ENCODE measurements at regions not wholly inside any gene's neighbourhood (a gene's known extent, or its start where the extent isn't known, plus 50 kb on each side); places are given as distances from the start of the nearest gene placed in this dataset.

DNA sequence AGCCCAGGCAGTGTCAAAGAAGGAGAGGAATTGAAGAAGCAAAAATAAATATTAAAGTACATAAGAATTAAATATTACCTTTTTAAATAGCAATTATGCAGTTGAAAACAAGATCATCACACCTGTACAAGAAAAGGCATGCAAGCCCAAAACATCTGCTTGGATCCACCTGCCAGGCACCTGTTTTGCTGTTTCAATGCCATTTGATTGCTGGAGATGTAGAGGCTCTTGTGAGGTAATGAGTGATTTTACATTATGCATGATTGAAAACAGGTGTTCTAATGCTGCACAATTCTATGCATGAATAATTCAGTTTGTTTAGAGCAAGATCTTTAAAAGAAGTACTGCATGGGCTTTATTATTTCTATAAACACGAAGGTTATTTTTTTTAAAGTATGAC is 700.6 kb upstream of the ZEB2 start:
- Mint-ChIP-seq H3K27me3 (ENCODE audit: low read depth) (no peaks in the 10 kb centered on the region), H3K4me1 (ENCODE audit: low read depth) (no peaks in the 10 kb centered on the region), H3K4me3 (no peak overlapping the region), H3K9me3 (no peaks in the 10 kb centered on the region), H3K36me3 (ENCODE audit: low read depth) (no peaks in the 10 kb centered on the region), H3K27ac (no peak overlapping the region)

DNA sequence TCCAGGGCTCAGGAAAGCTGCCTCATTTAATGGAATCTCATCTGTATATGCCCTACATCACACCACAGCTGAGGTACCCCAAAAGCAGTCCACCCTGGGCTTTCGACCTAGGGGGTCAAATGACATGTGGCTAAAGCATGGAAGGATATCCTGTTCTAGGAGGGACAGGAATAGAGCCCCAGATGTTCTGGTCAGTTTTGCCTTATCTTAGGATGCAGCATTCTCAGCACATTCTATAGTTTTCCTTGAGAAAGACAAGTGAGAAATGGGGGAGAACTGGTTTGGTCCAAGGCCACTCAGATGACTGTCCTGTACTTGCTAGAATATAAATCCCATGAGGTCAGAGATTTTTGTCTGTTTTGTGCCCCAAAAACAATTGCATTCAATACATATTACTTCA is 688.0 kb upstream of the ZEB2 start:
- no peaks in the 10 kb centered on the region for H3K27me3 Mint-ChIP-seq (ENCODE audit: low read depth)
- no peak overlapping the region for H3K27ac Mint-ChIP-seq
- peaks cover 5% of the 10 kb centered on the region for H3K9me3 Mint-ChIP-seq
- no peaks in the 10 kb centered on the region for H3K36me3 Mint-ChIP-seq (ENCODE audit: low read depth)
- H3K4me3 Mint-ChIP-seq = no peak overlapping the region
- H3K4me1 Mint-ChIP-seq (ENCODE audit: low read depth) = no peaks in the 10 kb centered on the region

DNA sequence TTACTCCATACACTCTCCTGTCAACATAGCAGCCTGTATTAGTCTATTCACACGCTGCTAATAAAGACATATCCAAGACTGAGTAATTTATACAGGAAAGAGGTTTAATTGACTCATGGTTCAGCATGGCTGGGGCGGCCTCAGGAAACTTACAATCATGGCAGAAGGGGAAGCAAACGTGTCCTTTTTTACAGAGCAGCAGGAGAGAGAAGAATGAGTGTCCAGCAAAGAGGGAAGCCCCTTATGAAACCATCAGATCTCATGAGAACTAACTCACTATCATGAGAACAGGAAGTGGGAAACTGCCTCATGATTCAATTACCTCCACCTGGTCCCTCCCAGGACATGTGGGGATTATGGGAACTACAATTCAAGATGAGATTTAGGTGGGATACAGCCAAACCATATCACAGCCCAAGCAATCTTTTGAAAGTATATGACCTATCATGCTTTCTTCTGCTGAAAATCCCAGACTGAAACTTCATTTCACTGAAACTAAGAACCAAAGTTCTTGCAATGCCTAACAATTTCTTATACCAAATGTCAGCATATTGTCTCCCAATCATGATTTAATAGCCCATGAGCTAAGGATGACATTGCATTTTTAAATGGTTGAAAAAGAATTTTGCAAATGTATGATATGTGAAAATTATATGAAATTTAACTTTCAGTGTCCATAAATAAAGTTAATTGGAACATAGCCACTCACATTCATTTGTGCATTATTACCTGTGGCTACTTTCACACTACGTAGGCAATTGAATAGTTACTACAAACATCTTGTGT is 686.8 kb upstream of the ZEB2 start:
- Mint-ChIP-seq H3K9me3 (no peaks in the 10 kb centered on the region), H3K27me3 (ENCODE audit: low read depth) (no peaks in the 10 kb centered on the region), H3K36me3 (ENCODE audit: low read depth) (no peaks in the 10 kb centered on the region), H3K27ac (no peak overlapping the region), H3K4me1 (ENCODE audit: low read depth) (no peaks in the 10 kb centered on the region), H3K4me3 (no peak overlapping the region)

DNA sequence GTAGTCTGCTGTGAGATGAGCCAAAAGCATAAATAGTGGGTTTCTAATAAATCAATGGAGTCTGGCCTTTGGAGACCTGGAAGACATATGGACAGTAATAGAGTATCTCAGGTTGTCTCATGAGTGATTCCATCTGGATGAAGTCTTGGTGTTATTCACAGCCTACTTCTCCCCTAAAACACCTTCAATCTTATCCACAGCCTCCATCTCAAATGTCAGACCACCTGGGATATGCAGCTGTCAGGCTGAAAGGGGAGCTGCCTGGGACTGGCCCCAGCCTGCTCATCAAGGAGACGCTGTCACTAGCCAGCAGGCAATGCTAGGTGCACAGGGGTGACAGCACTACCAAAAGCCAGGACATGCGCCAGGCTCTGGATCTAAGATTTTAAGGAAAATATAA is 684.0 kb upstream of the ZEB2 start:
- H3K27ac Mint-ChIP-seq = no peak overlapping the region
- H3K9me3 Mint-ChIP-seq = no peaks in the 10 kb centered on the region

DNA sequence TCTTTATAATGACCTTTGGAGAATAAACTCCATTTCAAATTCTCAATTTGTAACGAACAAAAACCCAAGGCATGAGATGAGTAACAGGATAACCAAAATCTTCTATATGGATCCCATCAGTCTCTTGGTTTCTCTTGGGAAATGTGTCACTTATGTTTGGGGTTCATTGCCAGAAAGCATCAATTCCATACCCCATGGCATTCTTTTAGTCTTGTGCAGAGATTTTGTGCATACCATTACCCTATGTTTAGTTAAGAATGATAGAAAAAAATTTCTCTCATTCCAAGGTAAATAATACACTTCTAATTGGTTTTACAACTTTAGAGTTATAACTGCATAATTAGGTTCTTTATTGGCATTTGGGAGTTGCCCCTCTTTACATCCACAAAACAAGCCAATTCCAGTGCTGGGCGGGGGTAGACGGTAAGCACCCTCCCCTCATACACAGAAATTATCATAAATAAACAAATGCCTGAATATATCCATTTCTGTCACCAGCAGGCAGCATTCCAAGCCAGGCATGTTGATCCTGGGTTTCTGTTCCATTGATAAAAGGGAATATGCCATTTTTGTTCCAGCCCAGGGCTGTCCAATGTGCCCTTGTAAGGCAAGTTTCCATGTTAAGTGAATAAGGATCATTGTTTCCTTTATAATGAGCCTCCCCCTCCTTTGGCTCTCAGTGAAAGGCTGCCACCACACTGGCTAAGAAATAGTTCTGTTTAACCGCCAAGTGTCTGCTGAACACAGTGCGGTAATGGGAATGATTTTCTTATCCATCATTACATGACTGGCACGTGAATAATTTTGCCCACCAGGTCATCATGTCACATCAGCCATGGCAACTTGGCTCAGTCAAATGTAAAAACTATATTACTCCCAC is 680.1 kb upstream of the ZEB2 start:
- Mint-ChIP-seq H3K27me3 (ENCODE audit: low read depth) (no peaks in the 10 kb centered on the region), H3K36me3 (ENCODE audit: low read depth) (no peaks in the 10 kb centered on the region), H3K4me1 (ENCODE audit: low read depth) (no peaks in the 10 kb centered on the region), H3K27ac (no peak overlapping the region), H3K9me3 (no peaks in the 10 kb centered on the region), H3K4me3 (no peak overlapping the region)

More for the DNA sequence above, 684.0 kb upstream of the ZEB2 start:
- H3K4me3 Mint-ChIP-seq = no peak overlapping the region
- no peaks in the 10 kb centered on the region for H3K4me1 Mint-ChIP-seq (ENCODE audit: low read depth)
- H3K27me3 Mint-ChIP-seq (ENCODE audit: low read depth) = no peaks in the 10 kb centered on the region
- no peaks in the 10 kb centered on the region for H3K36me3 Mint-ChIP-seq (ENCODE audit: low read depth)

DNA sequence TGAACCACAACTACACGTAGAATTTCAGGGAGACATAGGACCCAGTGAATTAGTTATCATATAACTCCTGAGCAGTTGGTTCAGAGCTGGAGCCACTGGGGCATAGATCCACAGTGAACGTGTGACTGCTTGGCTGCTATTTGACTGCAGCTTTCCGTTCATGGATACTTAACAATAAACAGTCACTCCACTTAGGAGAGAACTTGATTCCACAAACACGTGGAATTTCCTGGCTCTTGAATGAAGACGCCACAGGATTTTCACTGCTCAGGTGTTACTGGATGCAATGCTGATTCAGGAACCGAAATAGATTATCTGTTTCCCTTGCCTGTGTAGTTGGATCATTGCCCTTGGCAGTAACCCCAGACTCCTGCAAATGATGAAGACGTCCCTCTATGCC is 679.1 kb upstream of the ZEB2 start:
- H3K36me3 Mint-ChIP-seq (ENCODE audit: low read depth) = no peaks in the 10 kb centered on the region
- H3K27ac Mint-ChIP-seq = no peak overlapping the region
- H3K27me3 Mint-ChIP-seq (ENCODE audit: low read depth) = no peaks in the 10 kb centered on the region
- no peak overlapping the region for H3K4me3 Mint-ChIP-seq
- H3K9me3 Mint-ChIP-seq = no peaks in the 10 kb centered on the region
- H3K4me1 Mint-ChIP-seq (ENCODE audit: low read depth) = no peaks in the 10 kb centered on the region

DNA sequence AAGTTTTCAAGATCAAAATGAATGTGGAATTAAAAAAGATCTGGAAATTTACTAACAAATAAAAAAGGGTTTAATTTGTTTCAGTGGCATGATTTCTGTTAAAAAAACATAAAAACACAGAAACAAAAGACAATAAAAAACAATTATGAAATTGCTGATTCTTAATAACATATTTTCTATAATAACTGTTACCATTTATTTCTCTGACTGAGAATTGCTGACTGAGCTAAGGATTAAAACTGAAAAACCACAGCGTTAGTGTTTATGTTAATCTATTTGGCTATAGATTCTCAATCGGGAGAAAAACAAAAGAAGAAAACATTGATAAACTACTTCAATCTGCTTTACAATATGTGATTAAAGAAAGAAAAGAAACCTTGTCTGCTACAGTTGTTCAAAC is 678.6 kb upstream of the ZEB2 start:
- Mint-ChIP-seq H3K9me3 (no peaks in the 10 kb centered on the region), H3K27ac (no peak overlapping the region), H3K4me1 (ENCODE audit: low read depth) (no peaks in the 10 kb centered on the region), H3K36me3 (ENCODE audit: low read depth) (no peaks in the 10 kb centered on the region), H3K27me3 (ENCODE audit: low read depth) (no peaks in the 10 kb centered on the region), H3K4me3 (no peak overlapping the region)

DNA sequence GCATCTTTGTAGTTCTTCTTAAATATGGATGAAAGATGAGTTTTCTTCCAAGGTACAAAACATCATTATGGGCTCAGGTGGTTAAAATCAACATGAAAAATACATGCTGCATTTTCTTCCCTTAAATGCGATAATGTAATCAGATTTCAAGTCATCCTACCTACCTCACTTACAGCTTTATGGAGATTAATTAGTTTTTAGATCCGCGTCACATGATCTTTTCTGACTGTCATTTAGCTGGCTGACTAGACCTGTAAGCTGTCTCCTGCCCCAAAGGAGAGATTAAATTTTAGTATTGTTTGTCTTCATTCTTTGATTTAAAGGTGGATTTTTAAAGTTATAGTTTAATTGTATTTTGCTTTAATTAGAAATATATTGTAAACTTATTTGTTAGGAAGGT is 678.0 kb upstream of the ZEB2 start:
- Mint-ChIP-seq H3K4me3 (no peak overlapping the region), H3K9me3 (no peaks in the 10 kb centered on the region), H3K27ac (no peak overlapping the region), H3K4me1 (ENCODE audit: low read depth) (no peaks in the 10 kb centered on the region), H3K27me3 (ENCODE audit: low read depth) (no peaks in the 10 kb centered on the region), H3K36me3 (ENCODE audit: low read depth) (no peaks in the 10 kb centered on the region)

DNA sequence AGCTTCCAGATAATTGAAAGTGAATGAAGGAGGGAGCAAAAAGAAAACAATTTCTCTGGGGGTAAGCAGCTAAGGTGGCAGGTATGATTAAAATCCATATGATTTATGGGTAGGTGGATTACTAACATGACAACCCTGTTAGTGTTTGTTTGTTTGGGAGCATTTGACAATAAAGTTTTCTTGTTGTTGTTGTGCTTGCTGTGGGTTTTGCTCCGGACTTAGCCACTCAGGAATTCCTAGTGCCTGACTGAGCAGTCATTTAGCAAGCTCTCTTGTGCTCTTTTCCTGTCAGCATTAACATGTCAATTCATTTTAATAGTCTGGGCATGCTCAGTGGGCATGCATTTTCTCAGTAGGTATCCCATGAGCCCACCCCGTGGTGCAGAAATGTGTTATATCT is 674.8 kb upstream of the ZEB2 start:
- Mint-ChIP-seq H3K27me3 (ENCODE audit: low read depth) (no peaks in the 10 kb centered on the region), H3K27ac (no peak overlapping the region), H3K36me3 (ENCODE audit: low read depth) (no peaks in the 10 kb centered on the region), H3K9me3 (no peaks in the 10 kb centered on the region), H3K4me3 (no peak overlapping the region), H3K4me1 (ENCODE audit: low read depth) (no peaks in the 10 kb centered on the region)

DNA sequence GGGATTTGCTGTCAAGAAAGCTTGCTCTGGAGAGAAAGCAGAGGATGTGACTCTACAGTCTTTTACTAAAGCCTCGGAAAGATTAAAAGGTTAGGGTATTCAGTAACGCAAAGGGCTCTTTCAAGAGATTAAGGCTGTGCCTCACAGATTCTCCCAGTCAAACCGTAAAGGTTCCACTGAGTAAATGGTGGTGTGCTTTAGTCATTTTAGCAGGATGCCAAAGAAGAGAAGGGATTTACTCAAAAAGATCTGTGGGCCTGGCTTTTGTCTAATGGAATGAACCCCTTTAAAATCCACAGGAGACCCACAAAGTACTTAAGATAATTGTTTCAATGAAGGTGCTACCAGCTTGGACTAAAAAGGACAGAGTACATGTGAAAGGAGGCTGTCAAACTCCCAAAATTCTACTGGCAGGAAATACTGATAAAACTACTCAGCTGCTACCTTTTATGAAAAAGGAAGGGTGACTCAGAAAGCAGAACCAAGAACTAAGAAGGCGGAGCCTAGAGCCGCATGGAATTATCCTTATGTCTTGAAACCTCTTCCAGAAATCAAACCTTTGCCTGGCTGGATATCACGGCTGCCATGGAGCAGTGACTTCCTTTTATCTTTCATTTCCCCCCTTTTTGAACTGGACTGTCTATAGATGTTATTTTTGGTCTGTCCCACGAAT is 670.2 kb upstream of the ZEB2 start:
- no peak overlapping the region for H3K27ac Mint-ChIP-seq
- no peaks in the 10 kb centered on the region for H3K36me3 Mint-ChIP-seq (ENCODE audit: low read depth)
- H3K4me1 Mint-ChIP-seq (ENCODE audit: low read depth) = no peaks in the 10 kb centered on the region
- no peak overlapping the region for H3K4me3 Mint-ChIP-seq
- H3K27me3 Mint-ChIP-seq (ENCODE audit: low read depth) = peaks cover 5% of the 10 kb centered on the region
- no peaks in the 10 kb centered on the region for H3K9me3 Mint-ChIP-seq

DNA sequence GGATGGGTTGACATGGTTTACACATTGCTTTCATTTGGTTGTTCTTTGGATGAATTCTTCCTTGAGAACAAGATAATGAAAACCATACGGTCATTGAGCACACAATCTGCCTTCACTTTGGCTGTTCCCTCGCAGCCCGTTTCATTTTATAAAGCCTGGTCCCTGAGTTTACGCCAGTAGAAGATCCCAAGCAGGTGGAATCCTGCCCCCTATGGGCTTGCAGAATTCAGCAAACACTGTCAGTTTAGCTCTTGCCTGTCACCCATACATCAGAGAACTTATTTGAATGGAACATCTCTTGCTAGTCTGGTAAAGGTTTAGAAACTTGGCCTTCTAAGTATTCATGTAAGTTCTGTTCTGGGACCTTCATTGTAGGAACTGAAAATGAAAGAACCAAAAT is 666.4 kb upstream of the ZEB2 start:
- Mint-ChIP-seq H3K4me3 (no peak overlapping the region), H3K4me1 (ENCODE audit: low read depth) (no peaks in the 10 kb centered on the region), H3K36me3 (ENCODE audit: low read depth) (no peaks in the 10 kb centered on the region), H3K9me3 (no peaks in the 10 kb centered on the region), H3K27ac (no peak overlapping the region), H3K27me3 (ENCODE audit: low read depth) (peaks cover 5% of the 10 kb centered on the region)

DNA sequence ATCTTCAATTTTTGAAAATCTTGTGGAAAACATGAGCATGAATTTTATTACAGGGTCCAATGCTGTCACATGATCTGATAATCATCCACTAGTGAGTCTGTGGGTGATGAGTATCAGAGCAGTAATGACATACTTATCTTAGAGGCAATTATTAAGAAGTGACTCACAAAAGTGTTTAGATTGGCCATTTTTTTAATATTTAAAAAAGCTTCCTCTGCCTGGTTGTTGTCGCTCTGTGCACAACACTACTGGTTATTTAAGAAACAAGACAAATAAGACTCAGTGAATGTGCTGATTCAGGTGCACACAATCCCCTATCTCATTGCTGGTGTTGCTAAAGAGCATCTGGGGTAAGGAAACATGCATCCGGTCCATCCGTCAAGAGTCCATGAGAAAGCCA is 665.8 kb upstream of the ZEB2 start:
- H3K27ac Mint-ChIP-seq = no peak overlapping the region
- H3K4me1 Mint-ChIP-seq (ENCODE audit: low read depth) = no peaks in the 10 kb centered on the region
- H3K27me3 Mint-ChIP-seq (ENCODE audit: low read depth) = peaks cover 5% of the 10 kb centered on the region
- H3K4me3 Mint-ChIP-seq = no peak overlapping the region
- H3K36me3 Mint-ChIP-seq (ENCODE audit: low read depth) = no peaks in the 10 kb centered on the region
- H3K9me3 Mint-ChIP-seq = no peaks in the 10 kb centered on the region

DNA sequence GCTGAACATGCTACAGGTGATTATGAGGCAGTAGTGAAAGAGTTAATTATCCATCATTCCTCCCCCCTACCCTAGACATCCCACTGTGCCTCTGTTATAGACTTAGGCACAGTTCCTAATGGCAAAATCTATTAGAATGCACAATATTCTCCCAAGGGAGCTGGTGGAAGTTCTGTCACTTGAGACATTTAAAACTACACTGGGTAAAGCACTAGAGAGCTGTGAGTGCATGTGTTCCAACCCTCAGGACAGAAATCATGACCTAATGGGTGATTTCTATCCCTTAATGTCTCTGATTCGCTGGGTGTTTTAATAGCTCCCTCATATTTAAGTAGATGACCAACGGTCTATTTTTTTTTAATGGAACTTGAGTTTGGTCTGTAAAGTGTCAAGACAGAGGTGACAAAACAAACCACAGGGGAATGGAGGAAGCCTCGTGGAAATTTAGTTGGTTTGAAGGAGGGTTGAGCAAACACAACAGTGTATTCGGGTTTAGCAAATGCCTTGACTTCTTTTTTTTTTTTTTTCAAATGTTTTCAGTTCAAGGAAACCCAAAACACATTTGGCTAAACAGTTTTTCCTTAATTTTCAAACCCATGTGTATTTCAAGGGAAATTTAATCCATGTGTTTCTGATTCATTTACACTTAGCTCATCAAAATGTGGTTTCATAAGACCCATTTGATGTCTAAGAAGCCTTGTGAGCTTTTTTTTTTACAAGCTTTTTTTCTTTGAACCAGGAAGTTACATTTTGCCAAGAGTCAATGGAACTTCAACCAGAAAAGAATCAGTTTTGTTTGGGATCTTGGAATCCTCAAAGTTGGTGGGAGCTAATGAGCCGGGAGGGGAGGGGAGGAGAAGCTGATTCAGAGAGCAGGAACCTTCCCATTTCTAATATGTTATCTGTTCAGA is 665.1 kb upstream of the ZEB2 start:
- Mint-ChIP-seq H3K4me3 (no peak overlapping the region), H3K9me3 (no peaks in the 10 kb centered on the region), H3K36me3 (ENCODE audit: low read depth) (no peaks in the 10 kb centered on the region), H3K27ac (no peak overlapping the region), H3K27me3 (ENCODE audit: low read depth) (peaks cover 5% of the 10 kb centered on the region), H3K4me1 (ENCODE audit: low read depth) (no peaks in the 10 kb centered on the region)

DNA sequence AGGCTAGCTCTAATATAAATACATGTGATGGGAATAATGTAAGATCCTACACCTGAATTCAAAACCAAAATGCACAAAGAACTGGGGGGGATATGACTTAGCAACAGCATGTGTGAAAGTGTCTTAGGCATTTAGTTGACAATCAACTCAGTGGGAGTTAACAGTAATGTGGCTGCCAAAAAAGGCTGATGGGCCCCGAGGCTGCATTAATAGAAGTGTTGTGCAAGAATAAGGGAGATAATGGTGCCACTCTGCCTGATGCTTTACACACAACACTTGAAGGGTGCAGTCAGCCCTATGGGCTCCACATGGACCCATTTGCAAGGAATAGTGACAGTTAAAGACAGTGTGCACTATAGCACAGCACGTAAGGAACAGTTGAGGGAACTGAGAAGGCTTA is 649.4 kb upstream of the ZEB2 start:
- H3K4me3 Mint-ChIP-seq = no peak overlapping the region
- H3K27me3 Mint-ChIP-seq (ENCODE audit: low read depth) = no peaks in the 10 kb centered on the region
- H3K4me1 Mint-ChIP-seq (ENCODE audit: low read depth) = no peaks in the 10 kb centered on the region
- H3K36me3 Mint-ChIP-seq (ENCODE audit: low read depth) = no peaks in the 10 kb centered on the region
- H3K9me3 Mint-ChIP-seq = no peaks in the 10 kb centered on the region
- no peak overlapping the region for H3K27ac Mint-ChIP-seq

Measured in T-helper 1 cell treated with Interleukin-12 subunit alpha and Interleukin-12 subunit beta and Interleukin-4 antibody, amounts not matched to agents 30 μg/mL and 1 μg/mL, for 36 hours (primary cell).